ENCODE measurements at regions not wholly inside any gene's neighbourhood (a gene's known extent, or its start where the extent isn't known, plus 50 kb on each side); places are given as distances from the start of the nearest gene placed in this dataset.

- DNase-seq (ENCODE audit: low spot score): no peak
- intact Hi-C loops (cut with DNase I): loop anchor here in 1 of 2 donors (10.0 kb wide), 3 partner anchors 78 to 318 kb away; partner anchors contain the start of gene GADD45G
Measured at GRCh38 chr9:89923174-89923573, 318.4 kb downstream of the GADD45G start.

- intact Hi-C loops (cut with DNase I): loop anchor here in 1 of 2 donors (10.0 kb wide), 3 partner anchors 79 to 319 kb away; partner anchors contain the start of gene GADD45G
- no peak for DNase-seq (ENCODE audit: low spot score)
Measured at GRCh38 chr9:89923961-89924504, 319.2 kb downstream of the GADD45G start.

- DNase-seq (ENCODE audit: low spot score): no peak
- intact Hi-C loops (cut with DNase I): loop anchor here in 1 of 2 donors (10.0 kb wide), 3 partner anchors 80 to 320 kb away; partner anchors contain the start of gene GADD45G
Measured at GRCh38 chr9:89924611-89925010, 319.8 kb downstream of the GADD45G start.

- intact Hi-C loops (cut with DNase I): loop anchor here in 1 of 2 donors (10.0 kb wide), 3 partner anchors 81 to 321 kb away; partner anchors contain the start of gene GADD45G
- DNase-seq (ENCODE audit: low spot score): no peak
Measured at GRCh38 chr9:89926167-89926566, 321.4 kb downstream of the GADD45G start.

GRCh38 chr9:89926691-89927220, 321.9 kb downstream of the GADD45G start:
- intact Hi-C loops (cut with DNase I): loop anchor here in 1 of 2 donors (10.0 kb wide), 3 partner anchors 82 to 322 kb away; partner anchors contain the start of gene GADD45G
- DNase-seq (ENCODE audit: low spot score): no peak

GRCh38 chr9:89928106-89928505, 323.3 kb downstream of the GADD45G start:
- no peak for DNase-seq (ENCODE audit: low spot score)
- intact Hi-C loops (cut with DNase I): loop anchor here in 1 of 2 donors (10.0 kb wide), 3 partner anchors 83 to 323 kb away; partner anchors contain the start of gene GADD45G

- no peak for DNase-seq (ENCODE audit: low spot score)
- intact Hi-C loops (cut with DNase I): loop anchor here in 1 of 2 donors (10.0 kb wide), 3 partner anchors 84 to 324 kb away; partner anchors contain the start of gene GADD45G
Measured at GRCh38 chr9:89928521-89929275, 323.9 kb downstream of the GADD45G start.

GRCh38 chr9:89929315-89929672, 324.5 kb downstream of the GADD45G start:
- no peak for DNase-seq (ENCODE audit: low spot score)
- intact Hi-C loops (cut with DNase I): loop anchor here in 1 of 2 donors (10.0 kb wide), 3 partner anchors 84 to 324 kb away; partner anchors contain the start of gene GADD45G

- intact Hi-C loops (cut with DNase I): loop anchor here (10.0 kb wide), 5 partner anchors 55 to 535 kb away; partner anchors contain the start of gene GADD45G (in 1 of the 2)
- DNase-seq (ENCODE audit: low spot score): no peak
Measured at GRCh38 chr9:89929673-89930480, 325.1 kb downstream of the GADD45G start.

- intact Hi-C loops (cut with DNase I): loop anchor here (10.0 kb wide), 2 partner anchors 59 to 531 kb away; no protein-coding TSS in a partner anchor
Measured at GRCh38 chr9:89933578-89933977, 328.8 kb downstream of the GADD45G start.

GRCh38 chr9:89935115-89935514, 330.3 kb downstream of the GADD45G start:
- intact Hi-C loops (cut with DNase I): loop anchor here (5.0 to 10.0 kb wide), 3 partner anchors 58 to 530 kb away; no protein-coding TSS in a partner anchor
- no peak for DNase-seq (ENCODE audit: low spot score)

More at GRCh38 chr9:89933578-89933977, 328.8 kb downstream of the GADD45G start:
- DNase-seq (ENCODE audit: low spot score): no peak

GRCh38 chr9:89935801-89936200, 331.0 kb downstream of the GADD45G start:
- DNase-seq (ENCODE audit: low spot score): no peak
- intact Hi-C loops (cut with DNase I): loop anchor here (5.0 to 10.0 kb wide), 3 partner anchors 58 to 529 kb away; no protein-coding TSS in a partner anchor

GRCh38 chr9:89937051-89937450, 332.2 kb downstream of the GADD45G start:
- intact Hi-C loops (cut with DNase I): loop anchor here (5.0 to 10.0 kb wide), 3 partner anchors 60 to 528 kb away; no protein-coding TSS in a partner anchor
- DNase-seq (ENCODE audit: low spot score): no peak

GRCh38 chr9:89939181-89939580, 334.4 kb downstream of the GADD45G start:
- intact Hi-C loops (cut with DNase I): loop anchor here (5.0 to 10.0 kb wide), 3 partner anchors 62 to 526 kb away; no protein-coding TSS in a partner anchor

GRCh38 chr9:89939626-89940292, 334.9 kb downstream of the GADD45G start:
- no peak for DNase-seq (ENCODE audit: low spot score)

More at GRCh38 chr9:89939181-89939580, 334.4 kb downstream of the GADD45G start:
- no peak for DNase-seq (ENCODE audit: low spot score)

GRCh38 chr9:89940625-89941024, 335.8 kb downstream of the GADD45G start:
- intact Hi-C loops (cut with DNase I): no loop called here
- DNase-seq (ENCODE audit: low spot score): no peak

More at GRCh38 chr9:89939626-89940292, 334.9 kb downstream of the GADD45G start:
- intact Hi-C loops (cut with DNase I): loop anchor here (5.0 to 10.0 kb wide), 3 partner anchors 62 to 525 kb away; no protein-coding TSS in a partner anchor

- intact Hi-C loops (cut with DNase I): no loop called here
- no peak for DNase-seq (ENCODE audit: low spot score)
Measured at GRCh38 chr9:89941875-89942274, 337.1 kb downstream of the GADD45G start.

- no peak for DNase-seq (ENCODE audit: low spot score)
- intact Hi-C loops (cut with DNase I): no loop called here
Measured at GRCh38 chr9:89942643-89943042, 337.8 kb downstream of the GADD45G start.

Measured in posterior vena cava (tissue), 2 donors.